ENCODE measurements at regions not wholly inside any gene's neighbourhood (a gene's known extent, or its start where the extent isn't known, plus 50 kb on each side); places are given as distances from the start of the nearest gene placed in this dataset.

- H3K4me3 Mint-ChIP-seq (ENCODE audit: low read depth) = no peak overlapping the region
- H3K27me3 Mint-ChIP-seq = no peaks in the 10 kb centered on the region
- H3K27ac Mint-ChIP-seq = no peak overlapping the region
- no peaks in the 10 kb centered on the region for H3K9me3 Mint-ChIP-seq (ENCODE audit: low read depth)
- TF ChIP-seq CTCF (IDR thresholded peaks at IDR 0.05; ENCODE audit: unreplicated experiment) = no peak
- H3K36me3 Mint-ChIP-seq (ENCODE audit: insufficient read depth) = no peaks in the 10 kb centered on the region
- H3K4me1 Mint-ChIP-seq (ENCODE audit: low read depth) = no peaks in the 10 kb centered on the region
- DNase-seq (ENCODE audit: low spot score, unreplicated experiment) = no peak
These were observed 382.7 kb downstream of the LIG4 start for GRCh38 chr13:107832500-107833100.

GRCh38 chr13:107830804-107831203 is 384.5 kb downstream of the LIG4 start:
- no peaks in the 10 kb centered on the region for H3K4me1 Mint-ChIP-seq (ENCODE audit: low read depth)

GRCh38 chr13:107827840-107828549 is 387.3 kb downstream of the LIG4 start:
- no peak overlapping the region for H3K27ac Mint-ChIP-seq
- no peaks in the 10 kb centered on the region for H3K9me3 Mint-ChIP-seq (ENCODE audit: low read depth)
- DNase-seq (ENCODE audit: low spot score, unreplicated experiment) = no peak
- no peak for TF ChIP-seq CTCF (IDR thresholded peaks at IDR 0.05; ENCODE audit: unreplicated experiment)
- H3K27me3 Mint-ChIP-seq = no peaks in the 10 kb centered on the region
- no peaks in the 10 kb centered on the region for H3K4me1 Mint-ChIP-seq (ENCODE audit: low read depth)
- H3K36me3 Mint-ChIP-seq (ENCODE audit: insufficient read depth) = no peaks in the 10 kb centered on the region
- no peak overlapping the region for H3K4me3 Mint-ChIP-seq (ENCODE audit: low read depth)

More at GRCh38 chr13:107830804-107831203, 384.5 kb downstream of the LIG4 start:
- Mint-ChIP-seq H3K36me3 (ENCODE audit: insufficient read depth) (no peaks in the 10 kb centered on the region), H3K27ac (no peak overlapping the region), H3K4me3 (ENCODE audit: low read depth) (no peak overlapping the region), H3K9me3 (ENCODE audit: low read depth) (no peaks in the 10 kb centered on the region), H3K27me3 (no peaks in the 10 kb centered on the region)
- DNase-seq (ENCODE audit: low spot score, unreplicated experiment) = no peak
- TF ChIP-seq CTCF (IDR thresholded peaks at IDR 0.05; ENCODE audit: unreplicated experiment) = no peak

- Mint-ChIP-seq H3K27ac (no peak overlapping the region), H3K4me3 (ENCODE audit: low read depth) (no peak overlapping the region), H3K4me1 (ENCODE audit: low read depth) (no peaks in the 10 kb centered on the region), H3K9me3 (ENCODE audit: low read depth) (no peaks in the 10 kb centered on the region), H3K27me3 (no peaks in the 10 kb centered on the region), H3K36me3 (ENCODE audit: insufficient read depth) (no peaks in the 10 kb centered on the region)
- DNase-seq (ENCODE audit: low spot score, unreplicated experiment) = no peak
- TF ChIP-seq CTCF (IDR thresholded peaks at IDR 0.05; ENCODE audit: unreplicated experiment) = no peak
These were observed 390.7 kb downstream of the LIG4 start for GRCh38 chr13:107824635-107825034.

- no peaks in the 10 kb centered on the region for H3K27me3 Mint-ChIP-seq
- no peak overlapping the region for H3K27ac Mint-ChIP-seq
- TF ChIP-seq CTCF (IDR thresholded peaks at IDR 0.05; ENCODE audit: unreplicated experiment) = no peak
- H3K9me3 Mint-ChIP-seq (ENCODE audit: low read depth) = no peaks in the 10 kb centered on the region
- H3K36me3 Mint-ChIP-seq (ENCODE audit: insufficient read depth) = no peaks in the 10 kb centered on the region
- no peak for DNase-seq (ENCODE audit: low spot score, unreplicated experiment)
- no peaks in the 10 kb centered on the region for H3K4me1 Mint-ChIP-seq (ENCODE audit: low read depth)
- no peak overlapping the region for H3K4me3 Mint-ChIP-seq (ENCODE audit: low read depth)
These were observed 393.3 kb downstream of the LIG4 start for GRCh38 chr13:107822006-107822405.

Data from progenitor cell of endocrine pancreas (in vitro differentiated cells).